ENCODE measurements at regions not wholly inside any gene's neighbourhood (a gene's known extent, or its start where the extent isn't known, plus 50 kb on each side); places are given as distances from the start of the nearest gene placed in this dataset.
A peak's percentile ranks its signal among the peaks of the same experiment; 100 is the strongest.

- Histone ChIP-seq H3K4me3 (ENCODE audit: low read length) (no peak overlapping the region), H3K9me3 (ENCODE audit: low read length) (no peaks in the 10 kb centered on the region), H3K27me3 (ENCODE audit: insufficient read depth, low read length) (peaks cover 9% of the 10 kb centered on the region)
These were observed 91.7 kb upstream of the CLMP start for GRCh38 chr11:123286761-123287160.

DNA sequence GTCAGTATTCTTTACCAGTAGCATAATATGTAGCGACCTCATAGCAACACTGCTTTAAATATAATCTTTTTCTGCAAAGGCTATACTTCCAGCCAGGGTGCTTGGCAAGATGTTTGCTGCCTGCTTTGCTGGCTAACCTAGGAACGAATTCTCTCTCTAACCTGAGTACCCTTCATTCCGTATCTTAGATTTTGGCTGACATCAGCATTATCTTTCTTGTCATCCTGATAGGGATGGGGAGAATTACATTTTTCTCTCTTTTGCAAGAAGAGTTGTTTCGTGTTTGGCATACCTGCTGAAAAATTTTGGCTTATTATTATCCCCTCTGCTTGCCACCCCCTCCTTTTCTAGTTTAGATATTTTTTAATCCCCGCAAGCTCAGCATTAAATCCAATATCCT lies 91.2 kb upstream of the CLMP start:
- Histone ChIP-seq H3K4me1 (ENCODE audit: insufficient read depth, low read length) (no peaks in the 10 kb centered on the region), H2AFZ (ENCODE audit: low read depth, low read length) (no peak overlapping the region), H3K9me3 (ENCODE audit: low read length) (no peaks in the 10 kb centered on the region), H3K36me3 (ENCODE audit: insufficient read depth, low read length) (no peaks in the 10 kb centered on the region), H3K4me3 (ENCODE audit: low read length) (no peak overlapping the region), H3K27me3 (ENCODE audit: insufficient read depth, low read length) (peaks cover 9% of the 10 kb centered on the region)

More at GRCh38 chr11:123286761-123287160, 91.7 kb upstream of the CLMP start:
- Histone ChIP-seq H3K4me1 (ENCODE audit: insufficient read depth, low read length) (no peaks in the 10 kb centered on the region), H3K36me3 (ENCODE audit: insufficient read depth, low read length) (no peaks in the 10 kb centered on the region), H2AFZ (ENCODE audit: low read depth, low read length) (no peak overlapping the region)

GRCh38 chr11:123284454-123284853 lies 89.4 kb upstream of the CLMP start:
- Histone ChIP-seq H2AFZ (ENCODE audit: low read depth, low read length) (no peak overlapping the region), H3K4me3 (ENCODE audit: low read length) (no peak overlapping the region), H3K9me3 (ENCODE audit: low read length) (no peaks in the 10 kb centered on the region), H3K36me3 (ENCODE audit: insufficient read depth, low read length) (no peaks in the 10 kb centered on the region), H3K4me1 (ENCODE audit: insufficient read depth, low read length) (no peaks in the 10 kb centered on the region), H3K27me3 (ENCODE audit: insufficient read depth, low read length) (peaks cover 9% of the 10 kb centered on the region)

DNA sequence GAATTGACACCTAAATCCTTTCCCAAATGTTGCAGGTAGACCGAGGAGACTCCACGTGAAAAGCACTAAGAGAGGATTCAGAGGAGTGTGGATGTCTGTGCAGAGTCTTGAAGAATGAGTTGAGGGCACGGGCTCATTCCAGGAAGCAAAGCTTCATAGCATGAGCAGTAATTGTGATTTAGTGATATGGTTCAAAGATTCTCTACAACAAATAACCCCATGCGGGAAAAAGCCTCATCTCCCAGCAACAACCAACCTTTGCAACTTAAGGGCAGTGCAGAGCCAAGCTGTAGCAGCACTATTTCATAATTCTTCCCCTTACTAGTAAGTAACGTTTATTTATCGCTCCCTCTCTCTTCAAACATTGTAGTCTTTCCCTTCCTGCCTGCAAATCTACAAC lies 87.5 kb upstream of the CLMP start:
- no peaks in the 10 kb centered on the region for H3K9me3 ChIP-seq (ENCODE audit: low read length)
- no peak overlapping the region for H2AFZ ChIP-seq (ENCODE audit: low read depth, low read length)
- H3K4me1 ChIP-seq (ENCODE audit: insufficient read depth, low read length) = no peaks in the 10 kb centered on the region
- H3K4me3 ChIP-seq (ENCODE audit: low read length) = no peak overlapping the region
- peaks cover 6% of the 10 kb centered on the region for H3K27me3 ChIP-seq (ENCODE audit: insufficient read depth, low read length)
- H3K36me3 ChIP-seq (ENCODE audit: insufficient read depth, low read length) = no peaks in the 10 kb centered on the region

DNA sequence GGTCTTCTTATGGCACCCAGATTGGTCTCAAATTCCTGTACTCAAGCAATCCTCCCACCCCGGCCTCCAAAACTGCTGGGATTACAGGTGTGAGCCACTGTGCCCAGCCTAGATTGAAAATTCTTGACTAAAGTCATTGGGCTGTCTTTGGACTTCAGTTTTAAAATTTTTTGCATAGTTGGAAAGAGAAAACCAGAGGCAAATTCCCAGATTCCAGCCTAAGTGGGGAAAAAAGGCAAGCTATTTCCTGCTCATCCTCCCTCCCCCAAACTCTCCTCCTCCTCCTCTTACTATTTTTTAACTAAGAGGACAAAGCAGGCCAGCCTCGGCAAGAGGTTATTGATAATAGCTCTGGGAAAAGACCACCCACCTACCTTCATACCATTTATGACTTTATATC lies 78.6 kb upstream of the CLMP start:
- H3K9me3 ChIP-seq (ENCODE audit: low read length) = no peaks in the 10 kb centered on the region
- H3K4me1 ChIP-seq (ENCODE audit: insufficient read depth, low read length) = no peaks in the 10 kb centered on the region
- H3K27me3 ChIP-seq (ENCODE audit: insufficient read depth, low read length) = no peaks in the 10 kb centered on the region
- no peak overlapping the region for H3K4me3 ChIP-seq (ENCODE audit: low read length)
- no peaks in the 10 kb centered on the region for H3K36me3 ChIP-seq (ENCODE audit: insufficient read depth, low read length)
- H2AFZ ChIP-seq (ENCODE audit: low read depth, low read length) = no peak overlapping the region

GRCh38 chr11:123272565-123272964 lies 77.5 kb upstream of the CLMP start:
- Histone ChIP-seq H2AFZ (ENCODE audit: low read depth, low read length) (no peak overlapping the region), H3K27me3 (ENCODE audit: insufficient read depth, low read length) (no peaks in the 10 kb centered on the region), H3K36me3 (ENCODE audit: insufficient read depth, low read length) (no peaks in the 10 kb centered on the region), H3K4me3 (ENCODE audit: low read length) (no peak overlapping the region), H3K4me1 (ENCODE audit: insufficient read depth, low read length) (peaks cover 2% of the 10 kb centered on the region), H3K9me3 (ENCODE audit: low read length) (no peaks in the 10 kb centered on the region)

DNA sequence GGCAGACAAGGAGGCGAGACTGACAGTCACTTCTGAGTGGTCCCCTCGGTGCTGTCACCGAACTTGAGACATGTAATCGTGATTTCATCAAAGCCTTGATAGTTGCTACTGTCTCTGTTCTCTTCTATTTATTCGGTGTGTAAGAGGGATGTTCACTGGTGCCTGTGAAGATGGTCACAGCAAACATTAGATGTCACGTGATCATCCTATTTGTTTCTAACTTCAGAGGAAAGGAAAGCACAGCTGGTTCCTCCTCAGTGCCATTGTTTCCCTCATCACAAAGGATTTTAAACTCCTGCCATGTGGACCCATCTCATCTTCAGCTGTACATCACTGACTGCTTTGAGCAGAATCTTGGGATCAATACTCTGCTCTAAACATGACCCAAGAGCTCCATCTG lies 73.1 kb upstream of the CLMP start:
- Histone ChIP-seq H3K27me3 (ENCODE audit: insufficient read depth, low read length) (peaks cover 3% of the 10 kb centered on the region), H2AFZ (ENCODE audit: low read depth, low read length) (peak overlapping the region; percentile 32), H3K4me3 (ENCODE audit: low read length) (no peak overlapping the region), H3K4me1 (ENCODE audit: insufficient read depth, low read length) (peaks cover 2% of the 10 kb centered on the region), H3K9me3 (ENCODE audit: low read length) (no peaks in the 10 kb centered on the region), H3K36me3 (ENCODE audit: insufficient read depth, low read length) (no peaks in the 10 kb centered on the region)

- Histone ChIP-seq H3K9me3 (ENCODE audit: low read length) (no peaks in the 10 kb centered on the region), H3K4me1 (ENCODE audit: insufficient read depth, low read length) (peaks cover 10% of the 10 kb centered on the region), H2AFZ (ENCODE audit: low read depth, low read length) (no peak overlapping the region), H3K4me3 (ENCODE audit: low read length) (no peak overlapping the region), H3K27me3 (ENCODE audit: insufficient read depth, low read length) (peaks cover 3% of the 10 kb centered on the region), H3K36me3 (ENCODE audit: insufficient read depth, low read length) (no peaks in the 10 kb centered on the region)
These were observed 70.9 kb upstream of the CLMP start for GRCh38 chr11:123265951-123266350.

GRCh38 chr11:123264431-123264780 lies 69.4 kb upstream of the CLMP start:
- Histone ChIP-seq H3K9me3 (ENCODE audit: low read length) (no peaks in the 10 kb centered on the region), H2AFZ (ENCODE audit: low read depth, low read length) (no peak overlapping the region), H3K4me1 (ENCODE audit: insufficient read depth, low read length) (peaks cover 14% of the 10 kb centered on the region), H3K36me3 (ENCODE audit: insufficient read depth, low read length) (no peaks in the 10 kb centered on the region), H3K4me3 (ENCODE audit: low read length) (no peak overlapping the region), H3K27me3 (ENCODE audit: insufficient read depth, low read length) (peaks cover 3% of the 10 kb centered on the region)

DNA sequence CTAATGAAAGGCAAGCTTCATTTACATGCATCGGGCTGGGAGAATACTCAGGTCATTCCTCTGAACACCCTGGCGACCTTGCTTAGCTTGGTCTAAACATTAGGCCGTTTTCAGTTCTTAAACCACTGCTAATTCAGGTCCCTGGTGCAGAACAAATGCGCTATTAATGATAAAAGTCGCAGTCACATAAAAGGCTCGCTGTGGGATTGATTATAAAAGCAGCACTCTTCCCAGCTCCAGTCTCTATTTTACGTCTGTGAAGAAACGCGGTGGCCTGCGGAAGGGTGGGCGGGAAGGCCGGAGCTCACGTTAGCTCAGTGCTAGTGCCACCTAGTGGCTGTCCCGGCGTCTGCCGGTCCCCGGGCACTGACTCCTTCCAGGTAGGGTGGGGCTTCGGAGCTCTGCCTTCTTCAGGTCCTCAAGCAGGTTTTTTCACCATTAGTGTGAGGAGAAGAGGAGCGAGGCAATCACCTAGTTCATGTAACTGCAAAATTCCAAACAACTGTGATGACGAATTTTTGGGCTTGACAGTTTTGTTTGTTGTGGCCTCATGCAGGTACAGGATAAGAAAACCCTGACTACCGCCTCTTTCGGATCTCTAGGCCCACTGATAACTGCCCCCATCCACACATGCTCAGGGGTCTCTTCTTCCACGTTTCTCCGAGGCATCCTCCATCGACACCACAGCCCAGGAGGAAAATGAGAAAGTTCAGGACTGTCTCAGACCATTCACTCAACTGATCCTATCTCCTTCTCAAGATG lies 66.5 kb upstream of the CLMP start:
- H3K27me3 ChIP-seq (ENCODE audit: insufficient read depth, low read length) = peaks cover 3% of the 10 kb centered on the region
- no peak overlapping the region for H2AFZ ChIP-seq (ENCODE audit: low read depth, low read length)
- H3K9me3 ChIP-seq (ENCODE audit: low read length) = no peaks in the 10 kb centered on the region
- H3K36me3 ChIP-seq (ENCODE audit: insufficient read depth, low read length) = no peaks in the 10 kb centered on the region
- H3K4me3 ChIP-seq (ENCODE audit: low read length) = peak overlapping the region; percentile 36
- peaks cover 14% of the 10 kb centered on the region for H3K4me1 ChIP-seq (ENCODE audit: insufficient read depth, low read length)

GRCh38 chr11:123260511-123261211 lies 65.6 kb upstream of the CLMP start:
- Histone ChIP-seq H3K4me1 (ENCODE audit: insufficient read depth, low read length) (peaks cover 23% of the 10 kb centered on the region), H3K4me3 (ENCODE audit: low read length) (no peak overlapping the region)

DNA sequence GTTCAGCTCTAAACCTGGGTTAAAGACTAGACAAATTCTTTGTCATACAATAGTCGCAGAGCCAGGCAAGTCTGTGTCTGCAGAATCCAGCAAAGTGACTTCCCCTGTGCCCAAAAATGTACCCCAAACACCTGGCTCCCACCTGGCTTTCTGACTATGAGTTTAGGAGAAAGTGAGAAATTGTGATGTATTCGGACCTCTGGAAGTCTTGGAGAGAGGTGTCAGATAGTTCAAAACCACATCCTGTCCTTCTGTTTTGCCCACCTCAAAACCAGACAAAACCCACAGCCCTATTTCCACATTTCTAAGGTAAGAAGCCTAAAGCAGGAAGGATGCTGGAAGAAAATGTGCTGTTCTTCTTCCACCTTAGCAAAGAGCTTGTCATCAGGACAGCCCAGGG lies 63.8 kb upstream of the CLMP start:
- H3K27me3 ChIP-seq (ENCODE audit: insufficient read depth, low read length) = no peaks in the 10 kb centered on the region
- H3K36me3 ChIP-seq (ENCODE audit: insufficient read depth, low read length) = no peaks in the 10 kb centered on the region
- peaks cover 23% of the 10 kb centered on the region for H3K4me1 ChIP-seq (ENCODE audit: insufficient read depth, low read length)
- no peak overlapping the region for H2AFZ ChIP-seq (ENCODE audit: low read depth, low read length)
- H3K9me3 ChIP-seq (ENCODE audit: low read length) = no peaks in the 10 kb centered on the region
- no peak overlapping the region for H3K4me3 ChIP-seq (ENCODE audit: low read length)

More at GRCh38 chr11:123260511-123261211, 65.6 kb upstream of the CLMP start:
- Histone ChIP-seq H3K27me3 (ENCODE audit: insufficient read depth, low read length) (peaks cover 3% of the 10 kb centered on the region), H3K36me3 (ENCODE audit: insufficient read depth, low read length) (no peaks in the 10 kb centered on the region), H3K9me3 (ENCODE audit: low read length) (no peaks in the 10 kb centered on the region), H2AFZ (ENCODE audit: low read depth, low read length) (no peak overlapping the region)

GRCh38 chr11:123257370-123257769 lies 62.3 kb upstream of the CLMP start:
- Histone ChIP-seq H3K9me3 (ENCODE audit: low read length) (no peaks in the 10 kb centered on the region), H3K4me1 (ENCODE audit: insufficient read depth, low read length) (peaks cover 23% of the 10 kb centered on the region), H3K27me3 (ENCODE audit: insufficient read depth, low read length) (no peaks in the 10 kb centered on the region), H3K4me3 (ENCODE audit: low read length) (no peak overlapping the region), H3K36me3 (ENCODE audit: insufficient read depth, low read length) (no peaks in the 10 kb centered on the region), H2AFZ (ENCODE audit: low read depth, low read length) (no peak overlapping the region)

Measured in neuron (in vitro differentiated cells).